Epithelial cell of esophagus (primary cell): ENCODE measurements at regions not wholly inside any gene's neighbourhood (a gene's known extent, or its start where the extent isn't known, plus 50 kb on each side); places are given as distances from the start of the nearest gene placed in this dataset.

Experiments used
- DNase-seq: peaks from one replicate; pipeline ENCODE4 v3.0.0; 2010; ENCODE audit warnings: low read depth
- H3K4me3 ChIP-seq: 2 replicates; pipeline ENCODE4 v1.5.1; 2011; ENCODE audit warnings: mild to moderate bottlenecking, low read length, control low read depth
- TF ChIP-seq, protein P1 (sequence below): IDR thresholded peaks from 2 replicates; pipeline ENCODE4 v1.5.1; 2011; ENCODE audit warnings: low read depth, mild to moderate bottlenecking, low read length, control low read depth, inconsistent platforms; ENCODE audit not compliant: insufficient read depth; ENCODE audit errors: missing control alignments

DNA sequence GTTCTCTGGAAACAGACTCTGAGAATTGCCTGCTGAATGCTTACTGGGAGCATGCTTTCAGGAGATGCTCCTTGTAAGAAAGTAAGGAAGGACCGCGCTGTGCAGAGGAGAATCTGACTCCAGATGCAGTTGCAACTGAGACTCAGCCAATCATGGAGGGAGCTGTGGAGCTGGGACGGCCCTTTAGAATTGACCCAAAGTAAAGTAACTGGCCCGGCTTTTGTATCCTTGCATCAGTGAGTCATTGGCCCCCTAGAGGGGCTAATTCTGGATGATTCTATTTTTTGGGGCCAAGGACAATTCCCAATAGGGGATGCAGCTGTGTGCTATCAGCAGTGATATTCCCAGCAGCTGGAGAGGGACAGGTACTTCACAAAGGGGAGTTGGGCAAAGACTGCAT is 170.4 kb downstream of the PTEN start:
- TF ChIP-seq, protein P1, sequence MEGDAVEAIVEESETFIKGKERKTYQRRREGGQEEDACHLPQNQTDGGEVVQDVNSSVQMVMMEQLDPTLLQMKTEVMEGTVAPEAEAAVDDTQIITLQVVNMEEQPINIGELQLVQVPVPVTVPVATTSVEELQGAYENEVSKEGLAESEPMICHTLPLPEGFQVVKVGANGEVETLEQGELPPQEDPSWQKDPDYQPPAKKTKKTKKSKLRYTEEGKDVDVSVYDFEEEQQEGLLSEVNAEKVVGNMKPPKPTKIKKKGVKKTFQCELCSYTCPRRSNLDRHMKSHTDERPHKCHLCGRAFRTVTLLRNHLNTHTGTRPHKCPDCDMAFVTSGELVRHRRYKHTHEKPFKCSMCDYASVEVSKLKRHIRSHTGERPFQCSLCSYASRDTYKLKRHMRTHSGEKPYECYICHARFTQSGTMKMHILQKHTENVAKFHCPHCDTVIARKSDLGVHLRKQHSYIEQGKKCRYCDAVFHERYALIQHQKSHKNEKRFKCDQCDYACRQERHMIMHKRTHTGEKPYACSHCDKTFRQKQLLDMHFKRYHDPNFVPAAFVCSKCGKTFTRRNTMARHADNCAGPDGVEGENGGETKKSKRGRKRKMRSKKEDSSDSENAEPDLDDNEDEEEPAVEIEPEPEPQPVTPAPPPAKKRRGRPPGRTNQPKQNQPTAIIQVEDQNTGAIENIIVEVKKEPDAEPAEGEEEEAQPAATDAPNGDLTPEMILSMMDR = no peak
- no peak overlapping the region for H3K4me3 ChIP-seq

DNA sequence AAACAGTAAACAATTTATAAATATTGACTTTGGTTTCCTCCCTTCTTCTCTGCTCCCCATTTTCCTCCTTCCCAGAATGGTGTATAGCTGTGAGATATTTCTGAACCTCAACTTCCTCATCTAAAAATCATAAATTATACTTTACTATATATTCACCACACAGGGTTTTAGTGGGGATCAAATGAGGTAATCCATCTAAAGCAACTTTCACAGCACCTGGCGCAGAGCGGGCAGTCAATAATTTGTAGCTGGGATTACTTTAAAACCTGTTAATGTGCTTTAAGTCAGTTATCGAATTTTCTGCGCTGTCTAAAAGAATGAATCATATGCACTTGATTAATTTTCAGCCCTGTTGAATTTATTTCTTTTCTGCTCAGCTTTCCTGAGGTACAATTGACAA is 172.7 kb downstream of the PTEN start:
- TF ChIP-seq, protein P1 = no peak
- no peak overlapping the region for H3K4me3 ChIP-seq
- no peak for DNase-seq

More for the DNA sequence above, 170.4 kb downstream of the PTEN start:
- DNase-seq = no peak

DNA sequence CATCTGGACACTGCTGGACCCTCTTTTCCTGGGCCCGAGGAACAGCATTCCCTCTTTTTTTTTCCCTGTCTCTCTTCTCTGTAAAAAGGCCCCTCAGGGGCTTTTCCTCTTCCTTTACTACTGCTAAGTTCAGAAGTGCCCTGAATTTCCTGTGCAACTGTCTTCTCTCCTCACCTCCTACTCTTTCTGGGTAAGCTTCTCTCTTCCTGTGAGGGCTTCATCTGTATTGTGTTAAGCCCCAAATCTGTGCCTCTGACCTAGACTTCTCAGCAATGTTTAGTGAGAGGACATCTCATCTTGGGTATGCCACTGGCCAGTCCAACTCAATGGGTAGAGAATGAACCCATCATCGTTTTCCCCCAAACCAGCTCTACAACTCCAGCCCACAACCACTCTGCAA is 174.2 kb downstream of the PTEN start:
- H3K4me3 ChIP-seq = no peak overlapping the region
- TF ChIP-seq, protein P1 = no peak

DNA sequence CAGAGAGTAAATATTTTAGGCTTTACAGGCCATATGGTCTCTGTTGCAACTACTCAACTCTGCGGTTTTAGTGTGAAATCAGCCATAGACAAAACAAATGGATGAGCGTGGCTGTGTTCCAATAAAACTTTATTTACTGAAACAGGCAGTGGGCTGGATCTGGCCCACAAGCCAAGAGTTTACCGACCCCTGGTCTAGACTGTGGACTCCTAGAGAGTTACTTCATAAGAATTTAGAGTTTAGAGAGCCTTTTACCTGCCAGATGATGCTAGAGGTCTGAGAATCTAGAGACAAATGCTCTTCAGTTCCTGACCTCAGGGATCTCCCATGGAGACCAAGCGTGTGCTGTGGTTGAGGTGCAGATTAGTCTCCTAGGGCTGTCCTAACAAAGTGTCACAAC is 174.8 kb downstream of the PTEN start:
- TF ChIP-seq, protein P1 = no peak
- no peak overlapping the region for H3K4me3 ChIP-seq
- no peak for DNase-seq

More for the DNA sequence above, 174.2 kb downstream of the PTEN start:
- no peak for DNase-seq

DNA sequence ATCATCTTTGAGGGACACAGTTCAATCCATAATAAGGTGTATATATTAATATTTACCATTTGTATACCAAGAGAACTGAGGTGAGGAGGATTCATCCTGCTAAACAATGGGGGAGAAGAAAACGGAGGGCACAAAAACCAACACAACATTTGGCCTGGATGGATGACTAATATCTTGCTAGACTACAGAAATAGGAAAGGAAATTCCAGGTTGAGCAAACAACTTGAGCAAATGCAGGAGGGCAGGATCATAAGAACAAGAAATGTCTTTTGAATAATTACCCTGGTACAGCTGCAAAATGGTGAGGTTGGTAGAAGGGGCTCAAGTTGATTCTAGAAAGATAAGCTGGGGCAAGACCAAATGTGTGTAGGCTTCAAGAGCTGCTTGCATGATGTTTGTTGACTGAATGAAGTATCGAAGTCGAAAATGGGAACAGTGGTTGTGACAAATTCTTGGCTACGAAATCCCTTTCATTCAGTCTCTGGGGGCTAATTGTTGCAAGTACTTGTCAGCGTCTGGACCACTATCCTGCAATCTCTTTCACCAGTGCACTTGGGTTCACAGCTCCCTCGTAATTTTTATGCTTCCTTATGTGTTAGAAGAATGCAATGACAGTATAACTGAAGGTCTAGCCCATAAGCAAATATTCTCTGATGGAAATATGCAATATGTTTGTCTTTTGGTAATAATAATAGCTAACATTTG is 176.2 kb downstream of the PTEN start:
- peak; percentile 67 for DNase-seq
- TF ChIP-seq, protein P1 = no peak
- H3K4me3 ChIP-seq = no peak overlapping the region

DNA sequence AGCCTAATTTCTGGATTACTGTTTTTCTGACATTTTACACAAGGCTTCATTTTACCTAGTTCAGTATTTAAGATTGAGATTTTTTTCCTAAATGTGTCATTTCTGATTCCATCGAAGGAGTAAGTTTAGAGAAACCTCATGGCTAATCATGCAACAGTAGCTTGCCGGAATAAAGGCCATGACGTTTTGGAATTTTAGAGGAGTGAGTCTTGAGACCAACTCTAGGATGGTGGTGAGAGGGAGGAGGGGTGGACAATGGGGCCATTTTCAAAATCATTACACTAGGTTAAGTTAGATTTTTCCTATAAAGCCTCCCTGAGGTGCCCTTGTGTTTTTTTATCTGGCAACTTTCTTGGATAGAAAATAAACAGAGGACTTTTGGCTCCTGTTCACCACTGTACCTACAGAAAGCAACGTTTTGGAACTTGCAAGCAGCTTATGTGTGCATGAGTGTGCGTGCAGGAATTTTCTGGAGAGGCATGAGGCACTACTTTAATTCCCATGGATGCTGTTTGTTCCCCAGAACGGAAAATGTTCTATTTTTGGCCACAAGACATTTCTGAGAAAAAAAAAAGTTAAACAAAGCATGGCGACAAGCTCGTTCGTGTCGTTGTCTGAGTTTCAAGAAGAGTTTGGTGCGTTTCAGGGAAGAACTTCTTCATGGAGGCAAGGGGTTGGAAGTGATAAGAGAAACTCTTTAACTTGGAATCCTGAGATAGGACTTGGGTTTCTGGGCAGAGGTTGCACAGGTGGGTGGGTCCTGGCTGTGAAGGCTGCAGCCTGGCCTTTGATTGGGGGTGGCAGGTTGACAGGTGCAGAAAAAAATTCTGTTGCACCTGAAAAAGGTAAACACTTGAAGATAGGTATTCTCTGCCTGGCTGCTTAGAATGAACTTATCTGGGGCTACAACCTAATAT is 178.1 kb downstream of the PTEN start:
- no peak overlapping the region for H3K4me3 ChIP-seq
- TF ChIP-seq, protein P1 = no peak
- DNase-seq = peak; percentile 36
